Naive B cell (primary cell): ENCODE measurements at regions not wholly inside any gene's neighbourhood (a gene's known extent, or its start where the extent isn't known, plus 50 kb on each side); places are given as distances from the start of the nearest gene placed in this dataset.

Experiments used
- ATAC-seq, 2 donors: fragments of 150-1000 bp; cut with Tn5 transposase; 2 replicates each; pipeline ENCODE4 v1.10.0; 2021; ENCODE audit warnings: low read depth in 2 of 2, mild to moderate bottlenecking in 2 of 2, moderate library complexity in 2 of 2
- DNase-seq: peaks from one replicate; pipeline ENCODE4 v3.0.0; 2022
- H3K27ac Mint-ChIP-seq, 6 donors: one replicate each; pipeline ENCODE4 v1.8.0; 2020 to 2022; ENCODE audit warnings: mild to moderate bottlenecking in 6 of 6, mixed read lengths in 6 of 6, moderate library complexity in 5 of 6, inconsistent platforms in 2 of 6
- H3K27me3 Mint-ChIP-seq, 3 donors: one replicate each; pipeline ENCODE4 v1.8.0; 2021 to 2022; ENCODE audit warnings: mixed read lengths in 3 of 3, mild to moderate bottlenecking in 1 of 3
- H3K36me3 Mint-ChIP-seq, 2 donors: one replicate each; pipeline ENCODE4 v1.8.0; 2020 to 2022; ENCODE audit warnings: mixed read lengths in 2 of 2, inconsistent platforms in 1 of 2, mild to moderate bottlenecking in 1 of 2
- H3K4me1 Mint-ChIP-seq, 3 donors: one replicate each; pipeline ENCODE4 v1.8.0; 2020 to 2022; ENCODE audit warnings: mixed read lengths in 3 of 3, inconsistent platforms in 1 of 3, mild to moderate bottlenecking in 1 of 3, moderate library complexity in 1 of 3
- H3K4me3 Mint-ChIP-seq, 8 donors: one replicate each; pipeline ENCODE4 v1.8.0; 2020 to 2022; ENCODE audit warnings: mild to moderate bottlenecking in 8 of 8, mixed read lengths in 8 of 8, moderate library complexity in 8 of 8, inconsistent platforms in 2 of 8
- H3K9me3 Mint-ChIP-seq, 7 donors: one replicate each; pipeline ENCODE4 v1.8.0; 2020 to 2022; ENCODE audit warnings: mixed read lengths in 7 of 7, mild to moderate bottlenecking in 5 of 7, inconsistent platforms in 2 of 7, moderate library complexity in 1 of 7

DNA sequence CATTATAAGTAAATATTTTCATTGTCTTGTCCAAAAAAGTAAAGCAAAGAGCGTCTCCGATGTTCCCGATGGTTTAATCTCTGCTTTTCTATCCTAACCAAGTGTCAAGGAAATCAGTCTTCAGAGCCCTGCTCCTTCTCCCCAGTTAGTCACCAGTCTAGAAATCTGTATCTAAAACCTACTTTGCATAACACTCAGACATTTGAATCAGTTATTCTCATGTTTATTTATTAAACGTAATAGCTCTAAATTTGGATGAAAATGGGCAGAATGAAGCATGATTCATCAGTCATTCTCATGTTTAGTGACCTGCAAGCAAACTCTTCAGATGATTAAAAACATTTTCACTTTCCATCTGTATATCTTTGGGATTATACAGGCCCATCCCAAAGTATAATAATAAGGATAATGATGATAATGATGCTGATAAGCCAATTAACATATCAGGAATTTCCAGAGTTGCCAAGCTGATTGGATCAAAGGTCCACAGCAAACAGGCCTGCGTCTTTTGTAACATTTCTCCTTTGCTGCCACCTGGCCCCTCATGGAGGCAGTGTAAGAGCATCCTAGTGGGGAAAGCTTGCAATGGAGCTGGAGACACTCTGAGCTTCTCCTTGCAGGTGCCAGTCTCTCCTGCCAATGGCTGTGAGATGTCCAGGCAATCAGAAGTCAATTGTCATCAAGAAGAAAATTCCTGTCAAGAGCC is 273.9 kb downstream of the IGSF11 start:
- Mint-ChIP-seq H3K27ac (no peak overlapping the region), H3K4me1 (no peaks in the 10 kb centered on the region), H3K4me3 (no peak overlapping the region), H3K27me3 (peaks cover 0 to 7% (median 0%) of the 10 kb centered on the region in 3 donors), H3K9me3 (peaks cover 0 to 3% (median 0%) of the 10 kb centered on the region in 7 donors), H3K36me3 (no peaks in the 10 kb centered on the region)
- no peak for ATAC-seq
- DNase-seq: no peak

DNA sequence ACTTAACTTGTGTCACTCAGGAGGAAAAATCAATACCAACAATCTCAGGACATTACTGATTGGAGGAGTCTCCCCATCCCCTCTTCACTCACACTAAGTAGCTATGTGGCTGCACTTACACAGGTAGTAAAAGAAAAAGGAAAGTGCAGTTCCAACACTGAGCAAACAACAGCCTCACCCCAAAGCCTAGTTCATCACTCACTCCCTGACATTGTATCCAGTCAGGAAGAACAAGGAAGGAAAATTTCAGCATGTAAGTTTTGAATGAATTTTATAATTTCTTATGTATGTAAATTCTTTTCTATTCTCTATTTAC is 273.4 kb downstream of the IGSF11 start:
- H3K9me3 Mint-ChIP-seq: peaks cover 0 to 3% (median 0%) of the 10 kb centered on the region in 7 donors
- H3K4me1 Mint-ChIP-seq: no peaks in the 10 kb centered on the region
- no peak overlapping the region for H3K4me3 Mint-ChIP-seq
- H3K36me3 Mint-ChIP-seq: no peaks in the 10 kb centered on the region
- no peak overlapping the region for H3K27ac Mint-ChIP-seq
- DNase-seq (no peak), ATAC-seq (no peak)
- peaks cover 0 to 7% (median 0%) of the 10 kb centered on the region in 3 donors for H3K27me3 Mint-ChIP-seq

DNA sequence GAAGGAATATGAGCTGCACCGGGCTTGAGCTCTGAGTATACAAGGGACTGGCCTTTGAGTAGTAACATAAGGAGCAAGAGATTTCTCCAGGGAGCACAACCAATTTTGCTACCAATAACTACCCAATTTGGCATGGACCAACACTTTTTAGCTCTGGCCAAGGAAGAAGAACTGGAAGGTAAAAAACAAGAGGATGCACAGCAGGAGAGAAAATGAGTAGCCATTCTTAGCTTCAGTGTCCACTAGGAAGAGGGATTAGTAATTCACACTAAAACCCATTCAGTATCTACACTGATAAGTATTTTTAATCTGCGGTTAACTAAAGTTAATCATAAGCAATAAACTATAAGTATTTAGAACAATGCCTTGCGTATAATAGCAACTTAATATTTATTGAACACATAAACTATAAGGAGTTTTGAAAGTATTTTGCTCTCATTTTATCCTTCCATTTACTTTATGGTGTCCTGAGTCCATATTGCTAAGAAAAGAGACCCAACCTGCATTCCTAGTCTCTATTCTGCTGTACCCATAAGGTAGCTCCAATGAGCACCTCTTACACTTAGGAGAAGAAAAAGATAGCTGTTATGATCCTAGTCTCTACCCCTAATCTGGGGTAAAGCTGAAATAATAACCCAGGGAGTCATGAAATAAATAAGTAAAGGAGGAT is 268.9 kb downstream of the IGSF11 start:
- peaks cover 0 to 3% (median 0%) of the 10 kb centered on the region in 3 donors for H3K27me3 Mint-ChIP-seq
- no peaks in the 10 kb centered on the region for H3K4me1 Mint-ChIP-seq
- no peak overlapping the region for H3K27ac Mint-ChIP-seq
- no peaks in the 10 kb centered on the region for H3K36me3 Mint-ChIP-seq
- no peak overlapping the region for H3K4me3 Mint-ChIP-seq
- peaks cover 0 to 4% (median 0%) of the 10 kb centered on the region in 7 donors for H3K9me3 Mint-ChIP-seq
- ATAC-seq (no peak), DNase-seq (no peak)

DNA sequence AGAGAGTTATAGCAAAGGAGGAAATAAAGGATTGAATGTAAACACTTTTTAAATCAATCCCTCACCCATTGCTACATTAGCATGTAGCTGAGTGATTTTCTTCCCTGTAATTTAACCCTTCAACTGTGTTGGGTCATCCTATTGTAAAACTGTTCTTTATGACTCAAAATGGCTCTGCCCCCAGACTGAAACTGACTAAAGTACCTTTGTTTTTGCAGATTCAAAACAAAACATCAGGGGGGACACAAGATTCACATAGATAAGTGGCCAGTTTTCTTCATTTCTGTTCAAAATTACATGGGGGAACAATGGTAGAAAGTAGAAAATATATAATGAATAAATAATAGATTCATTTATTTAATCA is 268.4 kb downstream of the IGSF11 start:
- Mint-ChIP-seq H3K27ac (no peak overlapping the region), H3K4me1 (no peaks in the 10 kb centered on the region), H3K9me3 (peaks cover 0 to 4% (median 0%) of the 10 kb centered on the region in 7 donors), H3K4me3 (no peak overlapping the region), H3K36me3 (no peaks in the 10 kb centered on the region), H3K27me3 (peaks cover 0 to 3% (median 0%) of the 10 kb centered on the region in 3 donors)
- ATAC-seq (no peak), DNase-seq (no peak)

DNA sequence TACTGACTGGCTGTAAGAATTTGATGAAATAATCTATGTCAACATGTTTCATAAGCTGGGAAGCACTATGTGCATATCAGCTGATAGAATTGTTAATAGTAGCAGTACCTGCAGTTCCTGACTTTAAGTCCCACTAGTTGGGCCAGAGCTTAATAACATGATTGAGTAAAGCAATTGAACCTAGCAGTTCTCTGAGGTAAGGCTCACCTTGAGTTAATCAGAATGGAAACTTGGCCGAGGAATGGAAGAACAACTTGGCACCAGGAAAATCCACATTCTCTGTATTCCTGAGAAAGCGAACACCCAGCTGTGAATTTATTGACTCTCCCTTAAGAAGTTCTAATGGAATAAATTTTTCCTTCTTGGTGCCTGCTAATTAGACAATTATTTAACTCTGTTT is 262.6 kb downstream of the IGSF11 start:
- H3K27ac Mint-ChIP-seq: no peak overlapping the region
- ATAC-seq (no peak), DNase-seq (no peak)
- H3K4me3 Mint-ChIP-seq: no peak overlapping the region
- peaks cover 0 to 4% (median 0%) of the 10 kb centered on the region in 7 donors for H3K9me3 Mint-ChIP-seq
- H3K4me1 Mint-ChIP-seq: no peaks in the 10 kb centered on the region
- no peaks in the 10 kb centered on the region for H3K36me3 Mint-ChIP-seq
- no peaks in the 10 kb centered on the region for H3K27me3 Mint-ChIP-seq

DNA sequence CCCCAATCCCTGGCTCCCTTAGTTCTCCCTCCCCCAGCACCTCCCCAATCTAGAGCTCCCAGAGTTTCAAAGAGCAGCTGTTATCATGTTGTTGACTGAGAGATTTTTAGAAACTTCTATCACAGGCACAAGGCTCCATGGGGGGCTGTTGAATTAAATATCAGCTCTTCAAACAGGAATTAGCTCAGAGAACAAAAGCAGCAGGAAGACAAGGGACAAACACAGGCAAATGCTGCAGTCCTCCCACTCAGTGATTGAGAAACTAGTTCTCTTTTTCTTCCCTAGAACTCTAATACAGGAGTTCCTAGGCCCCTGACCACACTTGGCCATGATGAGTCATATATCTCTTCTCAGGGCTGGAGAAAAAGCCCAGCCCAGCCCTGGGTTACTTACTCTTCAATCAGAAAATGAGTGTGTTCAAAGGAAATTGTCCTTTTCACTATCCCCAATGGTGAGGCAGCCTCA is 262.1 kb downstream of the IGSF11 start:
- Mint-ChIP-seq H3K36me3 (no peaks in the 10 kb centered on the region), H3K27me3 (no peaks in the 10 kb centered on the region), H3K27ac (no peak overlapping the region), H3K9me3 (peaks cover 0 to 3% (median 0%) of the 10 kb centered on the region in 7 donors), H3K4me1 (no peaks in the 10 kb centered on the region), H3K4me3 (no peak overlapping the region)
- DNase-seq (no peak), ATAC-seq (no peak)

DNA sequence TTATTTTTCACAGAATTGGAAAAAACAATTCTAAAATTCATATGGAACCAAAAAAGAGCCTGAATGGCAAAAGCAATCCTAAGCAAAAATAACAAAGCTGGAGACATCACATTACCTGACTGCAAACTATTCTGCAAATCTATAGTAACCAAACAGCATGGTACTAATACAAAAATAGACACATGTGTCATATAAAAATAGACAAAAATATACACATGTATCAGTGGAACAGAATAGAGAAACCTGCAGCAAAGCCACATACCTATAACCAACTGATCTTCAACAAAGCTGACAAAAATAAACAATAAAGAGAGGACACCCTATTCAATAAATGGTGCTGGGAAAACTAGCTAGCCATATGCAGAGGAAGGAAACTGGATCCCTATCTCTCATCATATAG is 259.6 kb downstream of the IGSF11 start:
- H3K27me3 Mint-ChIP-seq: no peaks in the 10 kb centered on the region
- peak overlapping the region in 1 of 6 donors; percentile 20 for H3K27ac Mint-ChIP-seq
- no peaks in the 10 kb centered on the region for H3K4me1 Mint-ChIP-seq
- no peaks in the 10 kb centered on the region for H3K36me3 Mint-ChIP-seq
- peaks cover 0 to 2% (median 0%) of the 10 kb centered on the region in 7 donors for H3K9me3 Mint-ChIP-seq
- no peak overlapping the region for H3K4me3 Mint-ChIP-seq
- DNase-seq: no peak
- no peak for ATAC-seq

DNA sequence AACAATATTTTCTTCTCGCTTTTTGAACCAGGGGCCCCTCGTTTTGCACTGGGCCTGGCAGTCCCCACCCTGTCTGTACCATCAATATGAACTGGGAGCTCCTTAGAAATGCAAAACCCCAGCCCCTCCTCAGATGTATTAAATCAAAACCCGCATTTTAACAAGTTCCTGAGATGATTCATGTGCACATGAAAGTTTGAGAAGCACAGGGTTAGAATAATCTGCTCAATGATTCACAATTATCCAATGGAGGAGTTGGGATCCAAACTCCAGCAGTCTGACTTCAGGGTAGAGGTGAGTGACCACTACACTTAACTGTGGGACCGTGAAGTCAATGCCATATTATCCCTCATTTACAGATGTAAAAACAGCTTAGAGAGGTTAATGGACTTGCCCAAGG is 256.4 kb downstream of the IGSF11 start:
- no peak overlapping the region for H3K4me3 Mint-ChIP-seq
- ATAC-seq (no peak), DNase-seq (no peak)
- no peaks in the 10 kb centered on the region for H3K36me3 Mint-ChIP-seq
- no peaks in the 10 kb centered on the region for H3K4me1 Mint-ChIP-seq
- H3K27me3 Mint-ChIP-seq: no peaks in the 10 kb centered on the region
- H3K9me3 Mint-ChIP-seq: no peaks in the 10 kb centered on the region
- no peak overlapping the region for H3K27ac Mint-ChIP-seq

DNA sequence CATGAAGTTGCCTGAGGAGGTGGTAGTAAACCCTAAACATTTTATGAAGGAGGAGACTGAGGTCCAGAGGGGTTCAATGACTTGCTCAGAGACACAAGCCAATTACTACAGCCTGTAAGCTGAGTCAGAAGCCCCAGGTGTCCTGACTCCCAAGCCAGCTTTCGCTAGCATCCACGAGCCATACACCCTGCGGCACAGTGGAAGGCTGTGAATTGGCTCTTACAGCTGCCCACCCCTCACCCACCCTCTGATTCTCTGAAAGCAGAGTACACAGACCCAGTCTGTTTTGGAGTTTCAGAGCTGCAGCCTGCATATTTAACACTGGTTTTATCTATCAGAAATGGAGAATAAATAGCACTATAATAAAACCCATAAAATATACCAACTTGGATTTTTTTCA is 253.4 kb downstream of the IGSF11 start:
- ATAC-seq (no peak), DNase-seq (no peak)
- H3K9me3 Mint-ChIP-seq: peaks cover 0 to 3% (median 0%) of the 10 kb centered on the region in 7 donors
- no peak overlapping the region for H3K27ac Mint-ChIP-seq
- H3K36me3 Mint-ChIP-seq: no peaks in the 10 kb centered on the region
- no peak overlapping the region for H3K4me3 Mint-ChIP-seq
- no peaks in the 10 kb centered on the region for H3K27me3 Mint-ChIP-seq
- H3K4me1 Mint-ChIP-seq: no peaks in the 10 kb centered on the region

DNA sequence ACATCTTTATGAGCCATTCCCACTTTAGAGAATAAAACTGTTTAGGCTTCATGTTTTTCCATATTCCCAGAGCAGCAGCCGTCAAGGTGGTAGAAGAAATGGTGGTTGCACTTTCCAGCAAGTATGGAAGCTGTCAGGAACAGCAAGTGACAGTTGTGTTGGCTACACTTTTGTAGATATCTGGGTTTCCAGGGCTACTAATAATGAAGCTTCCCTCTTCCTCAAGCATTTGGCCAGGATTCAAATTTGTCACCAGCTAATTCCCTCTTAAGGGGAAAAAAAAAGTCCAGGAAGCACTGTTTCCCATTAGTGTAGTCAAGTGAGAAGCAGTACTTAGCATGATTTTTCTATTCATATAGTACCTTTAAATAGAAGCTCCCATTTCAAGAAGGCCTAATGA is 252.8 kb downstream of the IGSF11 start:
- Mint-ChIP-seq H3K27ac (no peak overlapping the region), H3K4me3 (no peak overlapping the region), H3K27me3 (no peaks in the 10 kb centered on the region), H3K36me3 (no peaks in the 10 kb centered on the region), H3K4me1 (no peaks in the 10 kb centered on the region), H3K9me3 (peaks cover 0 to 3% (median 0%) of the 10 kb centered on the region in 7 donors)
- DNase-seq (no peak), ATAC-seq (no peak)

DNA sequence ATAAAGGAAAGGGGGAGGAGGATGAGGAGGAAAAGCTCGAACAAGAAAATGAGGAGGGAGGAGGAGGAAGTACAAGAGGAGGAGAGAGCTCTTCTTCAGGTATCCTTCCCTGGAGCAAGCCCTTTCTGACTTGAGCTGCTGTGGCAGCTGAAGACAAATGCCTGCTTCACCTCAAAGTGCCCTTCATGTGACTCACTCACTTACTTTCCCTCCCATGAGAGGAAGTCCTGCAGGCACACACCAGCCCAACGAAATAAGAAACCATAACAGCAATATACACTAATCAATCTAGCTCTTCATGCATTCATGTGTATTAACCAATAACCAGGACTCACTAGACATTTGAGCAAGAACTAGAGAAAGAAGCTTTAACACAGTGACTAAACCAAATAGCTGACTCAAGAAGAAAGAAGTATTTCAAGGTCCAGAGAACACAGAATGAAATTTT is 251.9 kb downstream of the IGSF11 start:
- H3K36me3 Mint-ChIP-seq: no peaks in the 10 kb centered on the region
- H3K27me3 Mint-ChIP-seq: peaks cover 0 to under 1% (median 0%) of the 10 kb centered on the region in 3 donors
- DNase-seq (no peak), ATAC-seq (no peak)
- peak overlapping the region in 1 of 6 donors; percentile 6 for H3K27ac Mint-ChIP-seq
- peaks cover 0 to 3% (median 0%) of the 10 kb centered on the region in 7 donors for H3K9me3 Mint-ChIP-seq
- H3K4me3 Mint-ChIP-seq: no peak overlapping the region
- no peaks in the 10 kb centered on the region for H3K4me1 Mint-ChIP-seq

DNA sequence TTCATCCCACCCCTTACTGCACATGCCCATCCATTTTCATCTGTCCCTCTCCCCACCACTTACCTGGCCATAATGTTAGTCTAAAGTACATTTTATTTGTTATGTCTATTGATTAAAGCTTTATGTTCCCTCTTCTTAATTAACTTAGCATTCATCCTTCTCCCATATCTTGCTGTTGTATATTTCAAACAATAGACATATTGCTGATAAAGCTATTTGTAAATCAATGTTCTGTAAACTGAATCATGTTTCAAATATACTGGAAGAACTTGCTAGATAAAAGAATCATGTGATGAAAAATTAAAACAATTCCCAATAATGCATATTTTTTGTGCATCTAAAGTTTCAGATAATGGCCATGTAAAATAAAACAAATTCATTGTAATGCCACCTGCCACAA is 249.2 kb downstream of the IGSF11 start:
- Mint-ChIP-seq H3K27me3 (peaks cover 0 to 10% (median 4%) of the 10 kb centered on the region in 3 donors), H3K4me1 (no peaks in the 10 kb centered on the region)

DNA sequence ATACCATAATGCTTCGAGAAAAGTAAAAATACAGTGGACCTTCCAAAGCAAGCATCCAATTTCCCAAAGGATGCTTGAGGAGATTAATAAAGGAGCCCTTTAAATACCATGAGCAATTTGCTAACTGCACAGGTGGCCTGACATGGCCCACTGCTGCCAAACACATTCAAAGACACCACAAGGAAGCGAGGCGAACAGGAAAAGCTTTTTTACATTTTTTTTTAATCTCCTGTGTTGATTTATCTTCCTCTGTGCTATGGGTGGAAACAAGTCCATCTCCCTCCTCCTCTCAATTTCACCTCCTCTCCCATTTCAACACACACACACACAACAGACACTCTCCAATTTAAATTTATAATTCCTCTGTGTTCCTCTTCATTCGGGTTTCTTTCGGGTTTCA is 243.4 kb downstream of the IGSF11 start:
- no peak for DNase-seq
- H3K27ac Mint-ChIP-seq: no peak overlapping the region
- no peak overlapping the region for H3K4me3 Mint-ChIP-seq
- peaks cover 0 to 10% (median 9%) of the 10 kb centered on the region in 3 donors for H3K27me3 Mint-ChIP-seq
- H3K36me3 Mint-ChIP-seq: no peaks in the 10 kb centered on the region
- H3K9me3 Mint-ChIP-seq: peaks cover 0 to 6% (median 0%) of the 10 kb centered on the region in 7 donors
- no peak for ATAC-seq
- H3K4me1 Mint-ChIP-seq: no peaks in the 10 kb centered on the region

More for the DNA sequence above, 249.2 kb downstream of the IGSF11 start:
- DNase-seq (no peak), ATAC-seq (no peak)
- Mint-ChIP-seq H3K27ac (no peak overlapping the region), H3K9me3 (peaks cover 0 to 6% (median 0%) of the 10 kb centered on the region in 7 donors), H3K4me3 (no peak overlapping the region), H3K36me3 (no peaks in the 10 kb centered on the region)

DNA sequence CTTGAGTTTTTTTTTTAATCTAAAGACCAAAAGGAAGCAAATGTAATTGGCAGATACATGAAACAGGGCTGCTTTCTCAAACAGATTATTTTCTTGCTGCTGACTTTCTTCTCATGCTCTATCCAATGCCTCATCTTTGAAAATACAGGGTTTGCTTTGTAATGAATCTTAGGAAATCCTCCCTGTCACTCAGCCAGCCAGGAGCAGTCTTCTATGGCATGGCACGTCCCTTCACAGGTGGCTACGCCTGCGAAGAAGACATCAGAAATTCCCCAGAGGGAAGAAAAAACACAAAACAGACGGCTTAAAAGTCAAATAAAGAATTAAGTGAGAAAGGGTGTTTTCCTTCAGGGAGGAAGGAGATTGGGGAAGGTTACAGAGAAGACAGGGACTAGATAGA is 242.5 kb downstream of the IGSF11 start:
- no peaks in the 10 kb centered on the region for H3K36me3 Mint-ChIP-seq
- H3K27me3 Mint-ChIP-seq: peaks cover 0 to 10% (median 9%) of the 10 kb centered on the region in 3 donors
- H3K4me1 Mint-ChIP-seq: no peaks in the 10 kb centered on the region
- H3K9me3 Mint-ChIP-seq: peaks cover 0 to 6% (median 0%) of the 10 kb centered on the region in 7 donors
- no peak overlapping the region for H3K4me3 Mint-ChIP-seq
- ATAC-seq (no peak), DNase-seq (no peak)
- H3K27ac Mint-ChIP-seq: no peak overlapping the region
